ENCODE measurements at regions not wholly inside any gene's neighbourhood (a gene's known extent, or its start where the extent isn't known, plus 50 kb on each side); places are given as distances from the start of the nearest gene placed in this dataset.

GRCh38 chr9:80417211-80417773 is 845.5 kb downstream of the TLE4 start:
- Histone ChIP-seq H4K20me1 (ENCODE audit: control insufficient read depth, insufficient read depth, low read depth, low read length) (no peaks in the 10 kb centered on the region), H3K27me3 (ENCODE audit: control insufficient read depth, low read length) (no peaks in the 10 kb centered on the region)

GRCh38 chr9:80410106-80410505 is 838.3 kb downstream of the TLE4 start:
- Histone ChIP-seq H3K27ac (ENCODE audit: low read depth, low read length) (no peak overlapping the region), H3K79me2 (ENCODE audit: control insufficient read depth, low read length) (no peaks in the 10 kb centered on the region), H3K9me2 (replicated peaks; ENCODE audit: control insufficient read depth, low read length) (no peaks in the 10 kb centered on the region), H3K4me2 (ENCODE audit: low read length) (no peak overlapping the region), H3K36me3 (ENCODE audit: control insufficient read depth, low read length) (no peaks in the 10 kb centered on the region), H3F3A (ENCODE audit: control insufficient read depth, insufficient read depth) (no peaks in the 10 kb centered on the region), H4K20me1 (ENCODE audit: control insufficient read depth, insufficient read depth, low read depth, low read length) (no peaks in the 10 kb centered on the region), H3K27me3 (ENCODE audit: control insufficient read depth, low read length) (no peaks in the 10 kb centered on the region), H3K9me3 (ENCODE audit: control insufficient read depth, insufficient read depth, low read length) (no peaks in the 10 kb centered on the region), H3K4me3 (ENCODE audit: low read length) (no peak overlapping the region), H3K4me1 (ENCODE audit: control insufficient read depth, low read length) (no peaks in the 10 kb centered on the region)
- TF ChIP-seq EZH2phosphoT487 (IDR thresholded peaks at IDR 0.05; ENCODE audit: borderline replicate concordance, low read length) (no peak), CTCF (IDR thresholded peaks at IDR 0.05; ENCODE audit: low read depth, low read length, poor library complexity, severe bottlenecking) (no peak)

More at GRCh38 chr9:80417211-80417773, 845.5 kb downstream of the TLE4 start:
- H3K27ac ChIP-seq (ENCODE audit: low read depth, low read length) = no peak overlapping the region
- H3K4me3 ChIP-seq (ENCODE audit: low read length) = no peak overlapping the region
- no peaks in the 10 kb centered on the region for H3K36me3 ChIP-seq (ENCODE audit: control insufficient read depth, low read length)
- TF ChIP-seq CTCF (IDR thresholded peaks at IDR 0.05; ENCODE audit: low read depth, low read length, poor library complexity, severe bottlenecking) (no peak), EZH2phosphoT487 (IDR thresholded peaks at IDR 0.05; ENCODE audit: borderline replicate concordance, low read length) (no peak)
- H3K4me1 ChIP-seq (ENCODE audit: control insufficient read depth, low read length) = no peaks in the 10 kb centered on the region
- no peaks in the 10 kb centered on the region for H3F3A ChIP-seq (ENCODE audit: control insufficient read depth, insufficient read depth)
- no peak overlapping the region for H3K4me2 ChIP-seq (ENCODE audit: low read length)
- H3K9me3 ChIP-seq (ENCODE audit: control insufficient read depth, insufficient read depth, low read length) = peaks cover 3% of the 10 kb centered on the region; the same call in 1 of the 2 replicates
- no peaks in the 10 kb centered on the region for H3K9me2 ChIP-seq (replicated peaks; ENCODE audit: control insufficient read depth, low read length)
- H3K79me2 ChIP-seq (ENCODE audit: control insufficient read depth, low read length) = no peaks in the 10 kb centered on the region

- Histone ChIP-seq H3F3A (ENCODE audit: control insufficient read depth, insufficient read depth) (no peaks in the 10 kb centered on the region), H3K9me3 (ENCODE audit: control insufficient read depth, insufficient read depth, low read length) (no peaks in the 10 kb centered on the region), H3K27me3 (ENCODE audit: control insufficient read depth, low read length) (no peaks in the 10 kb centered on the region), H3K27ac (ENCODE audit: low read depth, low read length) (no peak overlapping the region), H3K4me2 (ENCODE audit: low read length) (no peak overlapping the region), H4K20me1 (ENCODE audit: control insufficient read depth, insufficient read depth, low read depth, low read length) (no peaks in the 10 kb centered on the region), H3K9me2 (replicated peaks; ENCODE audit: control insufficient read depth, low read length) (no peaks in the 10 kb centered on the region), H3K4me3 (ENCODE audit: low read length) (no peak overlapping the region), H3K36me3 (ENCODE audit: control insufficient read depth, low read length) (no peaks in the 10 kb centered on the region), H3K4me1 (ENCODE audit: control insufficient read depth, low read length) (no peaks in the 10 kb centered on the region), H3K79me2 (ENCODE audit: control insufficient read depth, low read length) (no peaks in the 10 kb centered on the region)
- TF ChIP-seq CTCF (IDR thresholded peaks at IDR 0.05; ENCODE audit: low read depth, low read length, poor library complexity, severe bottlenecking) = no peak
- TF ChIP-seq EZH2phosphoT487 (IDR thresholded peaks at IDR 0.05; ENCODE audit: borderline replicate concordance, low read length) = no peak
Observed at GRCh38 chr9:80407220-80407619, 835.5 kb downstream of the TLE4 start.
